Esophagus (tissue), 2 donors: ENCODE measurements at regions not wholly inside any gene's neighbourhood (a gene's known extent, or its start where the extent isn't known, plus 50 kb on each side); places are given as distances from the start of the nearest gene placed in this dataset.

Experiments used
- H3K27ac ChIP-seq, 2 donors: one replicate each; pipeline ENCODE4 v1.5.1; 2013; ENCODE audit warnings: low read depth in 2 of 2, mild to moderate bottlenecking in 2 of 2, inconsistent platforms in 1 of 2, low read length in 1 of 2, moderate library complexity in 1 of 2
- H3K27me3 ChIP-seq, 2 donors: one replicate each; pipeline ENCODE4 v1.6.1; 2013; ENCODE audit warnings: low read length in 2 of 2, control low read depth in 1 of 2, mild to moderate bottlenecking in 1 of 2; ENCODE audit not compliant: insufficient read depth in 2 of 2, control insufficient read depth in 1 of 2
- H3K36me3 ChIP-seq, 2 donors: one replicate each; pipeline ENCODE4 v1.6.1; 2013; ENCODE audit warnings: low read length in 1 of 2; ENCODE audit not compliant: control insufficient read depth in 2 of 2, insufficient read depth in 2 of 2
- H3K4me1 ChIP-seq, 2 donors: one replicate each; pipeline ENCODE4 v1.6.1; 2013; ENCODE audit warnings: low read length in 1 of 2; ENCODE audit not compliant: control insufficient read depth in 2 of 2, insufficient read depth in 2 of 2
- H3K4me3 ChIP-seq, 2 donors: one replicate each; pipeline ENCODE4 v1.5.1; 2013; ENCODE audit warnings: low read length in 2 of 2, mild to moderate bottlenecking in 2 of 2, low read depth in 1 of 2, moderate library complexity in 1 of 2
- H3K9me3 ChIP-seq, 2 donors: one replicate each; pipeline ENCODE4 v1.6.1; 2013; ENCODE audit warnings: mild to moderate bottlenecking in 2 of 2, low read depth in 1 of 2, low read length in 1 of 2, moderate library complexity in 1 of 2; ENCODE audit not compliant: control insufficient read depth in 2 of 2, insufficient read depth in 1 of 2
- WGBS, 2 donors: extraction: QIAGEN DNeasy Blood & Tissue Kit; methylation state at CpG; one replicate each; pipeline ENCODE4 v1.1.7; 2013; 5-methylcytosine and 5-hydroxymethylcytosine counted together
- donor health status: healthy with polysubstance abuse.
- donor health status: Bipolar disorder and iron deficiency.

DNA sequence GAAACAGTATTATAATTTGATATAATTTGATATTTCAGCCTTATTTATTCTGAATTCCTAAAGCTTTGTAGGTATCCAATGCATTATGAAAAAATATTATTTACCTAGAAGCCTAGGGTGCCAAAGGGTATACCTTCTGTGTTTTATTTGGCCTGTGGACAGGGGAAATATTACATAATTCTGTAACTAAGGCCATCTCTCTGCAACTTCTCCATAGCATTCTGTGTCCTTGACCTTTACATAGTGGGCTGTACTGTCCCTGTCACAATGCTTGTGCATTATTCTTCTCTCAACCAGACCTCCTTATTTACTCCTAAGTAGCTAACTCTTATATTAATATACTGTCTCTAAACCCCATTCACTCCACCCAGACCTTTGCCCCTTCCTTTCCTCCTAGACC is 57.0 kb upstream of the RANBP6 start:
- Histone ChIP-seq H3K4me1 (no peaks in the 10 kb centered on the region), H3K27ac (no peak overlapping the region), H3K9me3 (no peaks in the 10 kb centered on the region), H3K36me3 (no peaks in the 10 kb centered on the region), H3K4me3 (no peak overlapping the region), H3K27me3 (no peaks in the 10 kb centered on the region)

DNA sequence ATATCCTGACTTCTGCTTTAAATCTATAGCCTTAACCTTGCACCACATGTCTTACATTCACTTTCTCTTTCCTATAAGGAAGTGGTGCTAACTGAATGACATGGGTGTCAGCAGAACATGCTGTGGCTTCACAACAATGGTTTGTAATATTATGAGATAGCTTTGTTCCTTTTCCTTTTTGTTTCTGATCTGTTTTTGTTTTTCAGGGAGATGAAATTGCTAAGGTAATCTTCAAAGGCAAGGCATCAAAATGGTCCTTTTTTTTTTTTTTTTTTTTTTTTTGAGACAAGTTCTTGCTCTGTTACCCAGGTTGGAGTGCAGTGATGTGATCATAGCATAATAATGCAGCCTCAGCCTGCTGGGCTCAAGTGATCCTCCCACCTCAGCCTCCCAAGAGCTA is 53.6 kb upstream of the RANBP6 start:
- Histone ChIP-seq H3K27me3 (no peaks in the 10 kb centered on the region), H3K4me3 (no peak overlapping the region), H3K36me3 (peaks cover 0 to 2% of the 10 kb centered on the region in 2 donors), H3K27ac (no peak overlapping the region), H3K9me3 (no peaks in the 10 kb centered on the region), H3K4me1 (no peaks in the 10 kb centered on the region)

DNA sequence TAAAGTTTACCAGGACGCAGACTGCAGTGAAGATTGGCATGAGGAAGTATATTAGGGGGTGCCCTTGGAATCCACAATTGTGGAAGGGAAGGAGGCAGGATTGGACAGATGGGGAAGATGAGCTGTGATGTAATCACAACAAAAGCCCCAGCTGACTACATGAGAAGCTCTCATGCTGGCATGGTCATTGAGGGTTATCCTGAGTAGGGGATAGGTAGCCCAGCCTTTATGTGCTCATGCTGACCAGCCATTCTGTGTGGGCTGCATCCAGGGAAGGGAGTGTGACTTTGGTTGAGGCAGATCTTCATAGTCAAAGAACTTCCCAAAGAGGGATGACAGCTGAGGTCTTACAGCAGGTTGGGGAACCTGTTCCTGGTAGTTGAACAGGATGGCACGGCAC is 52.0 kb upstream of the RANBP6 start:
- Histone ChIP-seq H3K4me3 (no peak overlapping the region), H3K36me3 (peaks cover 0 to 2% of the 10 kb centered on the region in 2 donors), H3K27ac (no peak overlapping the region), H3K27me3 (no peaks in the 10 kb centered on the region), H3K9me3 (peaks cover 0 to 3% of the 10 kb centered on the region in 2 donors), H3K4me1 (no peaks in the 10 kb centered on the region)
- WGBS, 2 donors: 89 to 92% methylated on average over 2 of the region's 2 CpGs
